GM13977 (cell line): ENCODE measurements at regions not wholly inside any gene's neighbourhood (a gene's known extent, or its start where the extent isn't known, plus 50 kb on each side); places are given as distances from the start of the nearest gene placed in this dataset.

Experiments used
- DNase-seq: peaks from one replicate; pipeline ENCODE4 v3.0.0; 2012; ENCODE audit warnings: low spot score
- in situ Hi-C: fragments of 300-500 bp; cut with MboI; formaldehyde crosslinking; loops from one replicate; pipeline ENCODE4 v1.12.0; 2022; ENCODE audit warnings: low sequenced_read_pairs, low pct_unique_long_range_greater_than_20kb, mixed read lengths, inconsistent platforms; ENCODE audit not compliant: unreplicated experiment
- TF ChIP-seq, protein P1 (sequence below): IDR thresholded peaks from 2 replicates; pipeline ENCODE4 v1.5.1; 2012; ENCODE audit warnings: mild to moderate bottlenecking, control low read depth; ENCODE audit not compliant: insufficient read depth; ENCODE audit errors: extremely low read depth, missing control alignments

DNA sequence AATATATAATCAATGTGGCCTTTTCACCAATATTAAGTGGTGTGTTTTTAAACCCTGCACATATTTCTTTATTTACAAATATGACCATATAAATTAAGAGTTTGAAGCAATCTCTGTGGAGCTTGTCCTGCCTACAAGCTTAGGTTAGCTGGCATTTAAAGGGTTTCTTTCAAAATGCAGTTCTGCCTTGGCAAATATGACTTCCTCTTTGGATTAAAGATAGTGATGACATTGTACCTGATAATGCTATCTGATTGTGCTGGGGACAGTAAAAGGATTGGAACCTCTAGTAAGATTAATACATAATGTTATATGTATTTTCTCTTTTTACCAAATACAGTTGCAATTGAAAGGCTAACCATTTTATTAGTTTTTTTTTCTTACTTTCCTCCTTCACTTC, 249.1 kb downstream of the OTOL1 start:
- no peak for DNase-seq
- in situ Hi-C loops: no loop called here
- TF ChIP-seq, protein P1, sequence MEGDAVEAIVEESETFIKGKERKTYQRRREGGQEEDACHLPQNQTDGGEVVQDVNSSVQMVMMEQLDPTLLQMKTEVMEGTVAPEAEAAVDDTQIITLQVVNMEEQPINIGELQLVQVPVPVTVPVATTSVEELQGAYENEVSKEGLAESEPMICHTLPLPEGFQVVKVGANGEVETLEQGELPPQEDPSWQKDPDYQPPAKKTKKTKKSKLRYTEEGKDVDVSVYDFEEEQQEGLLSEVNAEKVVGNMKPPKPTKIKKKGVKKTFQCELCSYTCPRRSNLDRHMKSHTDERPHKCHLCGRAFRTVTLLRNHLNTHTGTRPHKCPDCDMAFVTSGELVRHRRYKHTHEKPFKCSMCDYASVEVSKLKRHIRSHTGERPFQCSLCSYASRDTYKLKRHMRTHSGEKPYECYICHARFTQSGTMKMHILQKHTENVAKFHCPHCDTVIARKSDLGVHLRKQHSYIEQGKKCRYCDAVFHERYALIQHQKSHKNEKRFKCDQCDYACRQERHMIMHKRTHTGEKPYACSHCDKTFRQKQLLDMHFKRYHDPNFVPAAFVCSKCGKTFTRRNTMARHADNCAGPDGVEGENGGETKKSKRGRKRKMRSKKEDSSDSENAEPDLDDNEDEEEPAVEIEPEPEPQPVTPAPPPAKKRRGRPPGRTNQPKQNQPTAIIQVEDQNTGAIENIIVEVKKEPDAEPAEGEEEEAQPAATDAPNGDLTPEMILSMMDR: no peak

GRCh38 chr3:161748049-161748448, 251.4 kb downstream of the OTOL1 start:
- TF ChIP-seq, protein P1: no peak
- in situ Hi-C loops: no loop called here
- no peak for DNase-seq

DNA sequence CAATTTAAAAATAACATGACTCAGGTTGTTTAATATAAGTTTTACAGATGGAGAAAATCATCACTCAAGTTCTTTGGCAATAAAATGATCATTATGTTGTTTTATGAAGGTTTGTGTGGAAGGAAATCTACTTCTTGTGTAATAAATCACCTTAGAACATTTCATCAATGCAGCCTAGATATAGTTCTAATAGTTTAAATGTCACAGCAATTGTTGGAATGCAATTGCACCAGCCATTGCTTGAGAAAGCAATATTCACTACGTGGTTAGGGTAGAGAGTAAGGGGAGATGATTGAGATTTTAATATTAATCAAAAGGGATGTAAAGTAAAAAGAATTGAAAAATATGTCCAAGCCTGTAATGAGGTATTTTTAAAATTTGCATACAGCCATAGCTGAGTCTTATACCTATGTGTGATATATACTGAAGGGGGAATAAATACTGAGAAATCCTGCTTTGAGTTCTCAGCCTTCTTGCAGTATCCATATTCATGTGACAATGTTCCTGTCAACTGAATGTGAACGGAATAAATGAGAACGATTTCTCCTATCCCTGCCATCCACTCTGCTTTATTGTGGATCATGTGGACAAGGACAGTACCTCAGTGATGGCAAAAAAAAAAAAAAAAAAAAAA, 257.9 kb downstream of the OTOL1 start:
- no peak for DNase-seq
- TF ChIP-seq, protein P1: no peak
- in situ Hi-C loops: no loop called here

DNA sequence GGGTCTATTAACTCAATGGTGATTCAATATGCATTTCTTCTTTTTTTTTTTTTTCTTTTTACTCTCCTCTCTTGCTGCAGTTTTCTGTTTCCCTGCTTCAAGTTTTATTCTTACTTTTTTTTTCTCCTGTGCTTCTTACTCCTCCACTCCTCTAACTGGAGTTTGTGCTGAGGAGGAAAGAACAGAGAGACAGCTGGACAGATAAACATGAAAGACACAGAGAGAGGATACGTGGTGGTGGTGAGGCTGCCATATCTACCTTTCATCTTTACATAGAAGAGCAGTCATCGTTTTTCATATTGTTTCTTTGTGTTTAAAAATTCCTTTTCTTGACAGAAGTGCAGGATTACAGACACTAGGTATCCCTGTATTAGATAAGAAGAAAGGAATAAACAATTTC, 262.8 kb downstream of the OTOL1 start:
- TF ChIP-seq, protein P1: no peak
- DNase-seq: no peak
- in situ Hi-C loops: no loop called here

DNA sequence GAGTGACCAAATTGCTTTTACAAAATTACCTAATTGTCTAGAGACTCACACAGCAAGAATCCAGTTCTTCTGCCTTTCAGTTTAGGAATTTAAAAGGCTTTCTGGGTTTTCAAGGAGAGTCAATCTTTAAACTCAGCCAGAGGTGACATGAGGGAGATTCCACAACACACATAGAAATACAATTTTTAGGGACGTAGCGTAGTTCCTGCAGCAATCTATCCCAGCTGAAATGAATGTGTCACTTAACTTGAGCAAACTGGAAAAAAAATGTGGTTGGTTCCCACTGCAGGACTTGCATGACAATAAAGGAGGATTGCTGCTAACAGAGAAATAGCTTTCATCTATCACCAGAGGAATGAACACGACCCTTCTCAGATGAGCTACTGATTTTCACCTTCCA, 269.7 kb downstream of the OTOL1 start:
- TF ChIP-seq, protein P1: no peak
- no peak for DNase-seq
- in situ Hi-C loops: no loop called here

DNA sequence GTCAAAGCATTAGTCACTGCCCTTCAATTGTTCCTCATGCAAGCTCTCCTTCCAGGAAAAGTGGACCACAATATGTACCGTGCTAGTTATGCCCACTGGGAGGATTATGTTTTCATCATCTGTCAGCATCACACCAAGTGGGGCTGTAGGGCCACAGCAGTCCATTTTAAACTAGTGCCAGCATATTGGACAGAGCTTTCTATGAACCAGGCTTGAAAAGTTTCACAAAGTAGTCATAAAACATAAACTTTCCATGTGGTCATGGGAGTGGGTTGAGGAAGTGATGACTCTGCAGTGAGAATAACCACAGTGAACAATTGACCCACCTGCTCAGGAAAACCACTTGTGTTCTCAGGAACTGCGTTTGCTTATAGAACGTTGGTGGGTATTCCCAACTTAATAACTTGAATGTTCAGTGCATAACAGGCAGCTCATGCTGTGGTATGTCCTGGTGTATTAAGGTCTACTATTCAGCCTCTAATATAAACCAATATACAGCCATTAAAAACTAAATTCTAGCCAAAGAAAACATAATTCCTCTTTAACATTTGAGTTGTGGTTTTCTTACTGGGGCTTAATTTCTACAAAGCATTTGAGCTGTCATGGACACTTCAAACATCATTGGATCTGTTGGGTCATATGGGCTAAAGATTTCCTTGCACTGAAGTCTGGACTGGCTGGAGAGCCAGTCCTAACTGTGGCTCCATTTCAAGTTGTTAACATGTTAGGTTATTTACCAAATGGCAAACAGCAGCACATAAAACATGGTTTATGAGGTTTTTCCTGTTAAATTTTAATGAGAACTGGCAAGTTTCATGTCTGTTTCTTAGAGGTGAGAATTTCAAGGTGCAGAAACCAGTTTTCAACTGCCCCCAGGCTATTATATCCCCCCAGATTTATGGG, 274.1 kb downstream of the OTOL1 start:
- TF ChIP-seq, protein P1: no peak
- no peak for DNase-seq
- in situ Hi-C loops: no loop called here
